ENCODE measurements at regions not wholly inside any gene's neighbourhood (a gene's known extent, or its start where the extent isn't known, plus 50 kb on each side); places are given as distances from the start of the nearest gene placed in this dataset.
"Not testable (repeated sequence)": the region's sequence is repeated elsewhere in the genome, so short reads cannot be mapped to it uniquely, and the experiment has no call there.

DNA sequence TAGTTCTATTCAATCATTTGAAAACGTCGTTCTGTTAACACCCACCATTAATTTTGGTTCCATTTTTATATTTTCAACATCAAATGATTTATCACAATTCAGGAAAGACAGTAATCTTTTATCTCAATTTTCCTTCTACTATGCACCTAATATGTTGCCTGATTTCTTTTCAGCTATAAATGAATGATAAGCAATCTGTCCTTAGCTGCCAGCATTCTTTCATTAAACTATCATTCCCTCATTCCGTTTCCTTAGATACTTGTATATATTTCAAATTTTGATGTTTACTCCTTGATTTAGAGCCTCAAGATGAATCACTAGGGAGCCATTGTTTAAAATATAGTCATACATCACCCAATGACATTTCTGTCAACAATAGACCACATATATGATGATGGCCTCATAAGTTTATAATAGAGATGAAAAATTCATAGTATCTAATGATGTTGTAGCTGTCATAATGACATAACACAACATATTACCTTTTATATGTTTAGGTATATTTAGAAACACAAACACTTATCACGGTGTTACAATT, 661.7 kb downstream of the IPMK start:
- no peak overlapping the region for H3K4me2 ChIP-seq (ENCODE audit: low read depth, low read length, poor library complexity, severe bottlenecking)
- H3K27ac ChIP-seq (ENCODE audit: low read length), result no peak overlapping the region
- no peak overlapping the region for H2AFZ ChIP-seq (ENCODE audit: low read length)
- H3K4me1 ChIP-seq (ENCODE audit: low read length), result no peaks in the 10 kb centered on the region
- no peak for DNase-seq
- no peaks in the 10 kb centered on the region for H4K20me1 ChIP-seq (ENCODE audit: insufficient read depth, low read depth, low read length)
- peaks cover 32% of the 10 kb centered on the region; the same call in 1 of the 2 replicates for H3K9me3 ChIP-seq (ENCODE audit: low read length)
- no peak overlapping the region; the same call in 1 of the 2 replicates for H3K4me3 ChIP-seq (ENCODE audit: low read length)
- H3K79me2 ChIP-seq (ENCODE audit: low read length), result no peaks in the 10 kb centered on the region
- H3K27me3 ChIP-seq (ENCODE audit: low read length), result no peaks in the 10 kb centered on the region
- no peak overlapping the region for H3K9ac ChIP-seq (ENCODE audit: low read length)
- H3K36me3 ChIP-seq (ENCODE audit: insufficient read depth, low read length), result no peaks in the 10 kb centered on the region
- no peaks in the 10 kb centered on the region for H3K9me2 ChIP-seq (replicated peaks; ENCODE audit: insufficient read depth, low read length)

GRCh38 chr10:57599440-57599839, 668.3 kb downstream of the IPMK start:
- no peaks in the 10 kb centered on the region for H3K79me2 ChIP-seq (ENCODE audit: low read length)
- no peaks in the 10 kb centered on the region for H3K36me3 ChIP-seq (ENCODE audit: insufficient read depth, low read length)
- no peaks in the 10 kb centered on the region for H3K4me1 ChIP-seq (ENCODE audit: low read length)
- H2AFZ ChIP-seq (ENCODE audit: low read length), result no peak overlapping the region
- H3K4me2 ChIP-seq (ENCODE audit: low read depth, low read length, poor library complexity, severe bottlenecking), result no peak overlapping the region
- H3K27ac ChIP-seq (ENCODE audit: low read length), result no peak overlapping the region
- H3K9ac ChIP-seq (ENCODE audit: low read length), result no peak overlapping the region
- H4K20me1 ChIP-seq (ENCODE audit: insufficient read depth, low read depth, low read length), result no peaks in the 10 kb centered on the region
- no peaks in the 10 kb centered on the region for H3K27me3 ChIP-seq (ENCODE audit: low read length)
- H3K4me3 ChIP-seq (ENCODE audit: low read length), result no peak overlapping the region
- H3K9me2 ChIP-seq (replicated peaks; ENCODE audit: insufficient read depth, low read length), result no peaks in the 10 kb centered on the region
- no peak for DNase-seq
- peaks cover 3% of the 10 kb centered on the region; the same call in 1 of the 2 replicates for H3K9me3 ChIP-seq (ENCODE audit: low read length)

DNA sequence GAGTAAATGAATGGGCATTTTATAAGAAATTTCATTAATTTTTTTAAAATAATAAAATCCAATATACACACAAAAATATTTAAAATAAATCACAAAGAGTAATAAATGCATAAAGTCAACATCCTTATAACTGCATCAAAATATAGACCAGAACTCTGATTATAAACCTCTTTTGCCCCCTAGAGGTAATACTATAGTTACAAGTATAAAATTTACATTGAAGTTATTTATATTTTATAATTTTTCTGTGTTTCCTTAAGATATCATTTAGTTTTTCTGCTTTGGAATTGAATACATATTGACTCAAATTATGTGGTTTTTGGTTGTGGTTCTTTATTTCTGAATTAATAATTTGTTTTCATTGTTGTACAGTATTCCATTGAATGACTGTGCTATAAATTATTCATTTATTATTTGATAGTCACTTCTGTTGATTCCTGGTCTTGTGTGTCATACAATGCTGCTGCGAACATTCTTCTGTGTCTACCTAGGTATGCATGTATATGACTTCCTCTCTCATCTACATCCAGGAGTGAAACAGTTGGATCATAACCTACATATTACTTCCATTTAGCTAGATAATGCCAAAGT, 673.6 kb downstream of the IPMK start:
- H4K20me1 ChIP-seq (ENCODE audit: insufficient read depth, low read depth, low read length), result no peaks in the 10 kb centered on the region
- no peak overlapping the region for H2AFZ ChIP-seq (ENCODE audit: low read length)
- no peaks in the 10 kb centered on the region for H3K27me3 ChIP-seq (ENCODE audit: low read length)
- H3K9me2 ChIP-seq (replicated peaks; ENCODE audit: insufficient read depth, low read length), result no peaks in the 10 kb centered on the region
- H3K4me3 ChIP-seq (ENCODE audit: low read length), result no peak overlapping the region
- DNase-seq, result peak; percentile 42
- no peak overlapping the region for H3K27ac ChIP-seq (ENCODE audit: low read length)
- H3K4me2 ChIP-seq (ENCODE audit: low read depth, low read length, poor library complexity, severe bottlenecking), result no peak overlapping the region
- no peak overlapping the region for H3K9ac ChIP-seq (ENCODE audit: low read length)
- H3K9me3 ChIP-seq (ENCODE audit: low read length), result no peaks in the 10 kb centered on the region; the same call in 1 of the 2 replicates
- H3K36me3 ChIP-seq (ENCODE audit: insufficient read depth, low read length), result no peaks in the 10 kb centered on the region
- H3K4me1 ChIP-seq (ENCODE audit: low read length), result no peaks in the 10 kb centered on the region
- H3K79me2 ChIP-seq (ENCODE audit: low read length), result no peaks in the 10 kb centered on the region

DNA sequence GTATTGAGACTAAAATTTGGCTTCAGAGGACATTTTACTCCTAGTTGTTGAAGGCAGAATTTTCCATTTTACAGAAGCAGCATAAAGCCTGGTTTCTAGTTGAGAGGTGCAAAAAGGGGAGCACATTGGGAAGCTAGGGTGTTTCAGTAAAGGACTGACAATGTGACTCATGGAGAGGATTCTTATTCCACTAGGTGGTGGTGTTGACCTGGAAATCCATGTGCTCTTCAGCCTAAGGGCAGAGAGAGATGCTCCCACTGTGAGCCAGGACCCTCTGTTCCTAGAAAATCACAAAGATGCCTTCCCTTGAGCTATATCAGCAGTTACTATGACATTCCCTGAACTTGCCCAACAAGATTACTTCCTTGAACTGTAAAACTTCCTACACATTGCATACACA, 687.8 kb downstream of the IPMK start:
- Histone ChIP-seq H3K9me3 (ENCODE audit: low read length) (peaks cover 25% of the 10 kb centered on the region), H3K4me2 (ENCODE audit: low read depth, low read length, poor library complexity, severe bottlenecking) (no peak overlapping the region), H3K36me3 (ENCODE audit: insufficient read depth, low read length) (no peaks in the 10 kb centered on the region), H3K27ac (ENCODE audit: low read length) (no peak overlapping the region), H3K9me2 (replicated peaks; ENCODE audit: insufficient read depth, low read length) (no peaks in the 10 kb centered on the region), H3K27me3 (ENCODE audit: low read length) (no peaks in the 10 kb centered on the region), H3K9ac (ENCODE audit: low read length) (no peak overlapping the region), H2AFZ (ENCODE audit: low read length) (no peak overlapping the region), H3K4me3 (ENCODE audit: low read length) (no peak overlapping the region), H3K79me2 (ENCODE audit: low read length) (no peaks in the 10 kb centered on the region), H3K4me1 (ENCODE audit: low read length) (no peaks in the 10 kb centered on the region), H4K20me1 (ENCODE audit: insufficient read depth, low read depth, low read length) (no peaks in the 10 kb centered on the region)
- DNase-seq, result peak; percentile 57

GRCh38 chr10:57562211-57562610, 705.5 kb downstream of the IPMK start:
- Histone ChIP-seq H3K27me3 (ENCODE audit: low read length) (no peaks in the 10 kb centered on the region), H3K36me3 (ENCODE audit: insufficient read depth, low read length) (no peaks in the 10 kb centered on the region), H3K4me2 (ENCODE audit: low read depth, low read length, poor library complexity, severe bottlenecking) (no peak overlapping the region), H3K4me1 (ENCODE audit: low read length) (no peaks in the 10 kb centered on the region), H4K20me1 (ENCODE audit: insufficient read depth, low read depth, low read length) (no peaks in the 10 kb centered on the region), H3K9ac (ENCODE audit: low read length) (no peak overlapping the region), H3K9me3 (ENCODE audit: low read length) (peaks cover 26% of the 10 kb centered on the region), H3K4me3 (ENCODE audit: low read length) (no peak overlapping the region), H3K27ac (ENCODE audit: low read length) (no peak overlapping the region), H3K9me2 (replicated peaks; ENCODE audit: insufficient read depth, low read length) (no peaks in the 10 kb centered on the region), H2AFZ (ENCODE audit: low read length) (no peak overlapping the region), H3K79me2 (ENCODE audit: low read length) (no peaks in the 10 kb centered on the region)
- no peak for DNase-seq

- H3K9me2 ChIP-seq (replicated peaks; ENCODE audit: insufficient read depth, low read length); H3K36me3 ChIP-seq (ENCODE audit: insufficient read depth, low read length); H2AFZ ChIP-seq (ENCODE audit: low read length); H3K4me3 ChIP-seq (ENCODE audit: low read length); H3K4me2 ChIP-seq (ENCODE audit: low read depth, low read length, poor library complexity, severe bottlenecking); H3K9ac ChIP-seq (ENCODE audit: low read length); DNase-seq; H3K27me3 ChIP-seq (ENCODE audit: low read length); H3K4me1 ChIP-seq (ENCODE audit: low read length); H3K79me2 ChIP-seq (ENCODE audit: low read length); H3K27ac ChIP-seq (ENCODE audit: low read length); H4K20me1 ChIP-seq (ENCODE audit: insufficient read depth, low read depth, low read length): not testable (repeated sequence)
- H3K9me3 ChIP-seq (ENCODE audit: low read length), result peaks cover 12% of the 10 kb centered on the region
These were observed 715.9 kb downstream of the IPMK start for GRCh38 chr10:57551774-57552173.

DNA sequence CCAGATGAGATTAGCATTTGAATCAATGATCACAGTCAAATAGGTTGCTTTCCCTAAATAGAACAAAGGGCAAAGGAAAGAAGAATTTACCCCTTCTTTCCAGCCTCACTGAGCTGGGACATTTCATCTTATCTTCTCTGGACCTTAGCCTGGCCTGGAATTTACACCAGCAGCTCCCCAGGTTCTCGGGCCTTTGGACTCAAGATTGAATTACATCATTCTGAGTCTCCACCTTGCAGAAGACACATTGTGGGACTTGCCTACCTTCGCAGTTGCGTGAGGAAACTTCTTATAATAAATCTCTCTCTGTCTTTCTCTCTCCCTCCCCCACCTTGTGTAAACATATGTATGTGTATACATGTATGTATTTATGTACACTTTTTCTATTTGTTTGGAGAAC, 732.4 kb downstream of the IPMK start:
- no peak for DNase-seq
- no peaks in the 10 kb centered on the region for H4K20me1 ChIP-seq (ENCODE audit: insufficient read depth, low read depth, low read length)

GRCh38 chr10:57513637-57514036, 754.1 kb downstream of the IPMK start:
- no peaks in the 10 kb centered on the region for H3K4me1 ChIP-seq (ENCODE audit: low read length)
- H3K9me3 ChIP-seq (ENCODE audit: low read length), result peaks cover 7% of the 10 kb centered on the region; the same call in 1 of the 2 replicates
- H3K27me3 ChIP-seq (ENCODE audit: low read length), result no peaks in the 10 kb centered on the region
- H3K36me3 ChIP-seq (ENCODE audit: insufficient read depth, low read length), result no peaks in the 10 kb centered on the region
- H3K27ac ChIP-seq (ENCODE audit: low read length), result no peak overlapping the region
- no peak overlapping the region for H3K9ac ChIP-seq (ENCODE audit: low read length)
- no peak overlapping the region for H3K4me3 ChIP-seq (ENCODE audit: low read length)
- H3K79me2 ChIP-seq (ENCODE audit: low read length), result no peaks in the 10 kb centered on the region
- no peak overlapping the region for H2AFZ ChIP-seq (ENCODE audit: low read length)
- no peak for DNase-seq
- no peaks in the 10 kb centered on the region for H4K20me1 ChIP-seq (ENCODE audit: insufficient read depth, low read depth, low read length)
- no peaks in the 10 kb centered on the region for H3K9me2 ChIP-seq (replicated peaks; ENCODE audit: insufficient read depth, low read length)
- no peak overlapping the region for H3K4me2 ChIP-seq (ENCODE audit: low read depth, low read length, poor library complexity, severe bottlenecking)

More for the DNA sequence above, 732.4 kb downstream of the IPMK start:
- Histone ChIP-seq H3K4me2 (ENCODE audit: low read depth, low read length, poor library complexity, severe bottlenecking) (no peak overlapping the region), H2AFZ (ENCODE audit: low read length) (no peak overlapping the region), H3K9me3 (ENCODE audit: low read length) (peaks cover 14% of the 10 kb centered on the region; the same call in 1 of the 2 replicates), H3K9ac (ENCODE audit: low read length) (no peak overlapping the region), H3K27me3 (ENCODE audit: low read length) (no peaks in the 10 kb centered on the region), H3K4me1 (ENCODE audit: low read length) (no peaks in the 10 kb centered on the region), H3K79me2 (ENCODE audit: low read length) (no peaks in the 10 kb centered on the region), H3K27ac (ENCODE audit: low read length) (no peak overlapping the region), H3K4me3 (ENCODE audit: low read length) (no peak overlapping the region), H3K9me2 (replicated peaks; ENCODE audit: insufficient read depth, low read length) (no peaks in the 10 kb centered on the region), H3K36me3 (ENCODE audit: insufficient read depth, low read length) (no peaks in the 10 kb centered on the region)
